GM23248 (cell line): ENCODE measurements at regions not wholly inside any gene's neighbourhood (a gene's known extent, or its start where the extent isn't known, plus 50 kb on each side); places are given as distances from the start of the nearest gene placed in this dataset.

Experiments
- EZH2 ChIP-seq: fragments of 200-600 bp; sonication (generic); IDR thresholded peaks from 2 replicates; pipeline ENCODE4 v1.6.1; 2018; ENCODE audit warnings: antibody characterized with exemption, mild to moderate bottlenecking; ENCODE audit not compliant: insufficient read depth, poor library complexity, severe bottlenecking
- EZH2phosphoT487 ChIP-seq: fragments of 200-600 bp; sonication (generic); IDR thresholded peaks from 2 replicates; pipeline ENCODE4 v1.6.1; 2018; ENCODE audit warnings: antibody characterized with exemption, moderate library complexity, mild to moderate bottlenecking, low read depth; ENCODE audit not compliant: insufficient read depth

- TF ChIP-seq EZH2phosphoT487 = no peak
- no peak for TF ChIP-seq EZH2
These were observed 441.1 kb upstream of the SEMA3D start for GRCh38 chr7:85627791-85628586.
